ENCODE measurements at regions not wholly inside any gene's neighbourhood (a gene's known extent, or its start where the extent isn't known, plus 50 kb on each side); places are given as distances from the start of the nearest gene placed in this dataset.

- no peak for ATAC-seq
- no peak for DNase-seq
- intact Hi-C loops (cut with DNase I), result no loop called here
- no peaks in the 10 kb centered on the region for H3K4me1 ChIP-seq (ENCODE audit: control insufficient read depth, insufficient read depth, low read length)
- no peaks in the 10 kb centered on the region for H3K27me3 ChIP-seq (ENCODE audit: control insufficient read depth, insufficient read depth)
- no peaks in the 10 kb centered on the region for H3K9me3 ChIP-seq (ENCODE audit: control insufficient read depth, low read length)
- no peak overlapping the region for H3K27ac ChIP-seq (ENCODE audit: low read length)
- 90% methylated on average over 3 of the region's 3 CpGs for WGBS
- no peak overlapping the region for H3K4me3 ChIP-seq (ENCODE audit: low read length)
Observed at GRCh38 chr5:106957336-106957735, 713.4 kb downstream of the EFNA5 start.

- no peak for DNase-seq
- Histone ChIP-seq H3K27me3 (ENCODE audit: control insufficient read depth, insufficient read depth) (no peaks in the 10 kb centered on the region), H3K4me3 (ENCODE audit: low read length) (no peak overlapping the region), H3K27ac (ENCODE audit: low read length) (no peak overlapping the region), H3K4me1 (ENCODE audit: control insufficient read depth, insufficient read depth, low read length) (no peaks in the 10 kb centered on the region), H3K9me3 (ENCODE audit: control insufficient read depth, low read length) (no peaks in the 10 kb centered on the region)
- no peak for ATAC-seq
- intact Hi-C loops (cut with DNase I), result no loop called here
- WGBS, result 46% methylated on average over 1 of the region's 1 CpG
Observed at GRCh38 chr5:106956886-106957285, 713.9 kb downstream of the EFNA5 start.

- DNase-seq (no peak), ATAC-seq (no peak)
- Histone ChIP-seq H3K4me1 (ENCODE audit: control insufficient read depth, insufficient read depth, low read length) (no peaks in the 10 kb centered on the region), H3K27me3 (ENCODE audit: control insufficient read depth, insufficient read depth) (no peaks in the 10 kb centered on the region), H3K9me3 (ENCODE audit: control insufficient read depth, low read length) (no peaks in the 10 kb centered on the region), H3K4me3 (ENCODE audit: low read length) (no peak overlapping the region), H3K27ac (ENCODE audit: low read length) (no peak overlapping the region)
- intact Hi-C loops (cut with DNase I), result no loop called here
- 72% methylated on average over 5 of the region's 5 CpGs for WGBS
Observed at GRCh38 chr5:106956187-106956586, 714.5 kb downstream of the EFNA5 start.

- Histone ChIP-seq H3K27me3 (ENCODE audit: control insufficient read depth, insufficient read depth) (no peaks in the 10 kb centered on the region), H3K27ac (ENCODE audit: low read length) (no peak overlapping the region), H3K4me3 (ENCODE audit: low read length) (no peak overlapping the region), H3K4me1 (ENCODE audit: control insufficient read depth, insufficient read depth, low read length) (no peaks in the 10 kb centered on the region), H3K9me3 (ENCODE audit: control insufficient read depth, low read length) (no peaks in the 10 kb centered on the region)
- no peak for ATAC-seq
- WGBS, result 59% methylated on average over 3 of the region's 3 CpGs
- DNase-seq, result no peak
- intact Hi-C loops (cut with DNase I), result no loop called here
Observed at GRCh38 chr5:106940986-106941385, 729.8 kb downstream of the EFNA5 start.

- H3K9me3 ChIP-seq (ENCODE audit: control insufficient read depth, low read length), result no peaks in the 10 kb centered on the region
- 86% methylated on average over 8 of the region's 8 CpGs for WGBS
- no peaks in the 10 kb centered on the region for H3K27me3 ChIP-seq (ENCODE audit: control insufficient read depth, insufficient read depth)
- no peak for DNase-seq
- H3K27ac ChIP-seq (ENCODE audit: low read length), result no peak overlapping the region
- no peak for ATAC-seq
- H3K4me1 ChIP-seq (ENCODE audit: control insufficient read depth, insufficient read depth, low read length), result no peaks in the 10 kb centered on the region
- no peak overlapping the region for H3K4me3 ChIP-seq (ENCODE audit: low read length)
- intact Hi-C loops (cut with DNase I), result no loop called here
Observed at GRCh38 chr5:106940301-106940846, 730.4 kb downstream of the EFNA5 start.

- Histone ChIP-seq H3K27me3 (ENCODE audit: control insufficient read depth, insufficient read depth) (no peaks in the 10 kb centered on the region), H3K4me3 (ENCODE audit: low read length) (no peak overlapping the region), H3K9me3 (ENCODE audit: control insufficient read depth, low read length) (no peaks in the 10 kb centered on the region), H3K4me1 (ENCODE audit: control insufficient read depth, insufficient read depth, low read length) (no peaks in the 10 kb centered on the region), H3K27ac (ENCODE audit: low read length) (no peak overlapping the region)
- intact Hi-C loops (cut with DNase I), result no loop called here
- WGBS, result 98% methylated on average over 1 of the region's 1 CpG
- no peak for ATAC-seq
- no peak for DNase-seq
Observed at GRCh38 chr5:106923409-106923808, 747.3 kb downstream of the EFNA5 start.

GRCh38 chr5:106921567-106921966 lies 749.2 kb downstream of the EFNA5 start:
- Histone ChIP-seq H3K4me1 (ENCODE audit: control insufficient read depth, insufficient read depth, low read length) (no peaks in the 10 kb centered on the region), H3K27me3 (ENCODE audit: control insufficient read depth, insufficient read depth) (no peaks in the 10 kb centered on the region), H3K27ac (ENCODE audit: low read length) (no peak overlapping the region), H3K4me3 (ENCODE audit: low read length) (no peak overlapping the region), H3K9me3 (ENCODE audit: control insufficient read depth, low read length) (no peaks in the 10 kb centered on the region)
- no peak for ATAC-seq
- DNase-seq, result no peak
- intact Hi-C loops (cut with DNase I), result no loop called here
- WGBS, result 48% methylated on average over 5 of the region's 5 CpGs

GRCh38 chr5:106910486-106910885 lies 760.3 kb downstream of the EFNA5 start:
- no peak for DNase-seq
- intact Hi-C loops (cut with DNase I), result no loop called here

GRCh38 chr5:106909716-106910115 lies 761.0 kb downstream of the EFNA5 start:
- Histone ChIP-seq H3K4me3 (ENCODE audit: low read length) (no peak overlapping the region), H3K27me3 (ENCODE audit: control insufficient read depth, insufficient read depth) (no peaks in the 10 kb centered on the region), H3K27ac (ENCODE audit: low read length) (no peak overlapping the region), H3K4me1 (ENCODE audit: control insufficient read depth, insufficient read depth, low read length) (no peaks in the 10 kb centered on the region), H3K9me3 (ENCODE audit: control insufficient read depth, low read length) (no peaks in the 10 kb centered on the region)
- intact Hi-C loops (cut with DNase I), result no loop called here
- WGBS, result 81% methylated on average over 1 of the region's 1 CpG
- DNase-seq, result no peak
- ATAC-seq, result no peak

More at GRCh38 chr5:106910486-106910885, 760.3 kb downstream of the EFNA5 start:
- H3K4me3 ChIP-seq (ENCODE audit: low read length), result no peak overlapping the region
- no peaks in the 10 kb centered on the region for H3K9me3 ChIP-seq (ENCODE audit: control insufficient read depth, low read length)
- H3K27me3 ChIP-seq (ENCODE audit: control insufficient read depth, insufficient read depth), result no peaks in the 10 kb centered on the region
- ATAC-seq, result no peak
- no peaks in the 10 kb centered on the region for H3K4me1 ChIP-seq (ENCODE audit: control insufficient read depth, insufficient read depth, low read length)
- H3K27ac ChIP-seq (ENCODE audit: low read length), result no peak overlapping the region
- 80% methylated on average over 3 of the region's 3 CpGs for WGBS

GRCh38 chr5:106907979-106908378 lies 762.8 kb downstream of the EFNA5 start:
- intact Hi-C loops (cut with DNase I), result no loop called here
- Histone ChIP-seq H3K4me1 (ENCODE audit: control insufficient read depth, insufficient read depth, low read length) (no peaks in the 10 kb centered on the region), H3K27me3 (ENCODE audit: control insufficient read depth, insufficient read depth) (no peaks in the 10 kb centered on the region), H3K27ac (ENCODE audit: low read length) (no peak overlapping the region), H3K4me3 (ENCODE audit: low read length) (no peak overlapping the region), H3K9me3 (ENCODE audit: control insufficient read depth, low read length) (no peaks in the 10 kb centered on the region)
- no peak for ATAC-seq
- DNase-seq, result no peak

GRCh38 chr5:106906199-106906598 lies 764.5 kb downstream of the EFNA5 start:
- no peaks in the 10 kb centered on the region for H3K9me3 ChIP-seq (ENCODE audit: control insufficient read depth, low read length)
- no peak overlapping the region for H3K27ac ChIP-seq (ENCODE audit: low read length)
- ATAC-seq, result no peak
- DNase-seq, result no peak
- intact Hi-C loops (cut with DNase I), result no loop called here
- H3K27me3 ChIP-seq (ENCODE audit: control insufficient read depth, insufficient read depth), result no peaks in the 10 kb centered on the region
- H3K4me3 ChIP-seq (ENCODE audit: low read length), result no peak overlapping the region
- 88% methylated on average over 2 of the region's 2 CpGs for WGBS
- H3K4me1 ChIP-seq (ENCODE audit: control insufficient read depth, insufficient read depth, low read length), result no peaks in the 10 kb centered on the region

GRCh38 chr5:106894964-106895363 lies 775.8 kb downstream of the EFNA5 start:
- H3K27ac ChIP-seq (ENCODE audit: low read length), result no peak overlapping the region
- intact Hi-C loops (cut with DNase I), result no loop called here

More at GRCh38 chr5:106894964-106895363, 775.8 kb downstream of the EFNA5 start:
- 35% methylated on average over 2 of the region's 2 CpGs for WGBS
- Histone ChIP-seq H3K4me1 (ENCODE audit: control insufficient read depth, insufficient read depth, low read length) (no peaks in the 10 kb centered on the region), H3K27me3 (ENCODE audit: control insufficient read depth, insufficient read depth) (no peaks in the 10 kb centered on the region), H3K9me3 (ENCODE audit: control insufficient read depth, low read length) (no peaks in the 10 kb centered on the region), H3K4me3 (ENCODE audit: low read length) (no peak overlapping the region)
- ATAC-seq (no peak), DNase-seq (no peak)

All from right cardiac atrium (tissue), 5 donors.